ENCODE measurements at regions not wholly inside any gene's neighbourhood (a gene's known extent, or its start where the extent isn't known, plus 50 kb on each side); places are given as distances from the start of the nearest gene placed in this dataset.

- no peak for TF ChIP-seq CTCF (optimal IDR thresholded peaks at IDR 0.05 in 1 of 3, IDR thresholded peaks at IDR 0.05 in 1 of 3, conservative IDR thresholded peaks at IDR 0.05 in 1 of 3; ENCODE audit: extremely low read depth in 1 of 3, insufficient read depth in 2 of 3, low read length in 3 of 3)
- TF ChIP-seq EZH2 (IDR thresholded peaks at IDR 0.05; ENCODE audit: low read length): no peak
These were observed 176.0 kb downstream of the OLFM1 start for GRCh38 chr9:135263511-135263910.

Measured in keratinocyte (primary cell).